NCI-H345 (cell line): ENCODE measurements at regions not wholly inside any gene's neighbourhood (a gene's known extent, or its start where the extent isn't known, plus 50 kb on each side); places are given as distances from the start of the nearest gene placed in this dataset.
A peak's percentile ranks its signal among the peaks of the same experiment; 100 is the strongest.

Source experiments
- DNase-seq: peaks from one replicate; lab custom pipeline; 2025; lab: John Stamatoyannopoulos, UW

DNA sequence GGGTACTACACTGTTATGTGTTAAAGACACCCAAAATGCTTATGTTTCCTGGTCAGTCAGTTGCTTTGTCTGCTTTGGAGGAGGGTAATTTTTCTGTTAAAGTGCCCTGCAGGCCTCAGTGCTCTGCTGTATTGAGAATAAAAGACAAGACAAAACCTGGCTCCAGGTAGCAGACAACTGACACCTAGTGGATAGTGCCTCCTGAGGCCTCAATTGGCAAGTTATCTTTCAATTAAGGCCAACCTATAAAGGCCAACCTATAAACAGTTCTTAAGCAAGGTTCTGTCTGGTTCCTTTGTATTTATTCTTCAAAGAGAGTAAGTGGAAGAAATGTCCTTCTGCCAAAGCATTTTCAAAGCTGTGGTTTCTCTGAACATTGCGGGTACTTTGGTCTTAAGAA is 773.8 kb downstream of the MECOM start:
- DNase-seq: no peak

DNA sequence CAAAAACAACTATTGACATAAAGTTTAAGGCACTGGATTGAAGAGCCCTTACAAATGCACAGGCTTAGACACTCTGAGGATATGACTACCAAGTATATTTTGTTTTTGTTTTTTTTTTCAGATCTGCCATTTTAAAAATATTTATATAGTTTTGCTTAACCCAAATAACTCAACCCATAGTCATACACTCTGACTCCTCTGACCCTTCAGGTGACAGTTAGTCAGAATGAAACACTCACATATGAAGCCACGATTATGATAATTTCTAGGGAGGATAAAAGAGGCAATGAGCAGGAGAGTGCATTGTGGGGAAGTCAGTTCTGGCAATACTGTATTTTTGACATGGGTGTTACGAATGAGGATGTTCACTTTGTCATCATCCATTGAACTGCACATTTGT is 774.7 kb downstream of the MECOM start:
- DNase-seq: no peak

DNA sequence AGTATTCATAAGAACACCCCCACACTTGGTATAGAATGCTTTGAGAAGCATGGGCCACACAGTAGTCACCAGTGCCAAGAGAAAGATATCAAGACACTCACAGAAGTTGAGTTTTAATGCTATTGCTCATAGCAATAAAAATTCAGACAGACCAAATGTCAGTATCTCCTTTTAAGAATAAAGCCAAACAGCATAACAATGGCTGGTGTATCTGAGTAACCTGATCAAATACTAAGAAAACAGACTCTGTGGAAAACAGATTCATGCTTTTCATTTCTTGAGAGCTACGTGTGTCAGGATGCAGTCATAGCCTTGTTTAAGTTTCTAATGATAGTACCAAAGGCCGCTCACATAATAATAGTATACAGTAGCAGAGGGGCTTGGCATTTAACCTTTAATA is 778.5 kb downstream of the MECOM start:
- no peak for DNase-seq

DNA sequence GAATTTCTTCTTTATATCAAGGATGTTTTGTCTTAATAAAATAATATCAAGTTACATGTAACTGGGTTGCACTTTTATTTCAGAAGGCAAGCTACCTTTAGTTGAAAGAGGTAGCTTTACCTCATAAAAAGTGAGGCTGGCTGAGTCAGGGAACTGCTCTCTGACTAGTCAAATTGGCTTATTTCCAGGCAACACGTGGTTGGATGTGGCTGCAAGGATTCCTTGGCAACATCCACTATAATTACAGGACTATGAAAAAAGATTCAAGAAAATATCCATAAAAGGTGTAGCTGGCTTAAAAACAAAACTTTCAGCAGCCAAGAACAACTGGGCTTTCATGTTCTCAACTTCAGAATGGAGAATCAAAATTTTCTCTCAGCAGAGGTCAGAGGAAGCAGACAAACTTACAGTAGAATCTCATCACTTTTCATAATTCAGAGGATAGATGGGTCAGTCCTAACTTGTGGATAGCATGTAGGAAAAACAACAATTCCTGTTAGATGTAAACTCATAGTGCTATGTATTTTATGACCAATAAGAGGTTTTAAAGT is 779.1 kb downstream of the MECOM start:
- DNase-seq: no peak

DNA sequence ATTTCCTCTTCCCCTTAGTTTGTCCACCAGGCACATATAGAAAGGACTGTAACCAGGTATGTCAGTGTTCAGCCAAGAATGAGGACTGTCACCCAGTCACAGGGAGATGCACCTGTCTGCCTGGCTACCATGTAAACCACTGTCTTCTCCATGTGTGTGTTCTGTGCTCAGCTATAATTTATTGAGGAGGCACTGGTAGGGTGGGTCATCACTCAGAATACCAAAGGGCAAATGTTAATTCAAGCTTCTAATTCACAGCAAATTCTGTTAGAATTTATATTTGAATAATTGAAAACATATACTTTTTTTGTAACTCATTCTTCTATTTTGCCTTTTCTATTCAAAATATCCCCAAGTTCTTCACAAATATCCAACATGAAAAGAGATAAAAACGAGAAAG is 780.4 kb downstream of the MECOM start:
- no peak for DNase-seq

DNA sequence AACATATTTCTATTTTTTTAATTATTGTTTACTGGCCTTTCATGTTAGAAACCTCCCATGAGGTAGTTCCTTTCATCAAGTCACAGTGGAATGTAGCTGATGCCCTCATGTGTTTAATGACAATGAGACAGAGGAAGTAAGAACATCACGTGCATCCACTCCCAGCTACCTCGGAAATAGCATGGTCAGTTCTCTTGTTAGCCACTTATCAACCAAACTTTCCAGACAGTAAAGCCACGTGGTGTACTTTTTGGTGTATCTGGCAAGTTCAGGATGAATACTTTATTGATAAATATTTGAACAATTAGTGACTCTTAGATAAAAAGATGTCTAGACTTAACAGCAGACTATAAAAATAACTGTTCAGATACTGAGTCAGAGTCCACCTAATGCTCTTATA is 781.7 kb downstream of the MECOM start:
- no peak for DNase-seq

DNA sequence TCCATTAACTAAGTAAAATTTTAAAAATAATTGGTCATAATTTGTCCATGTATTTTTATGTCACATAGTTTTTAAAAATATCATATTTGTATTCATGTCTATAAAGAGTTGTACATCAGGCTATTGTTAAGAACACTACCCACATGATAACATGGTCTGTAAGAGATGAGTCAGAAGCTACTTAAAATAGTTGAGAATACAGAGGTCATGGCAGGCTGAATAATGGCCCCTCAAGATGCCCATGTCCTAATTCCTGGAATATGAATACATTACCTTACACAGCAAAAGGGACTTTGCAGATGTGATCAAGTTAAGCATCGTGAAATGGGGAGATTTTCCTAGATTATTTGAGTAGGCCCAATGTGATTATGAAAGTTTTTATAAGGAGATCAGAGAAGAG is 782.9 kb upstream of the GOLIM4 start:
- DNase-seq: no peak

DNA sequence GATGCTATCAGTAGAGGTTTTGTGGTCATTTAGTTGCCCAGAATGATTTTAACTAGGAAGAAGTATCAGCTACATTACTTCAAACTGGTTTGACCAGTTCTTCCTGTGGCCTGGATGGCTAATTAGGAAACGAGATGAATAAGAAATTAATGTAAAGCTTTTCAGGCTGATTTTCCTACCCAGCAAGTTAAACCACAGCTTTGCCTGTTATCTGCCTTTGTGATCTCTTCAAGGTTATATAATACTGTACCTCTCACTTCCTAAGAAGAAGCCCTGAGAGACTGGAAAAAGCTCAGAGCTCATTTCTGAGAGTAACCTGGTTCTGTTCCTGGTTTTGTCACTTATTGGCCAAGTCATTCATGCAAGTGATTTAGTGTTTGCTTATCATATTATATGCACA is 782.2 kb upstream of the GOLIM4 start:
- no peak for DNase-seq

DNA sequence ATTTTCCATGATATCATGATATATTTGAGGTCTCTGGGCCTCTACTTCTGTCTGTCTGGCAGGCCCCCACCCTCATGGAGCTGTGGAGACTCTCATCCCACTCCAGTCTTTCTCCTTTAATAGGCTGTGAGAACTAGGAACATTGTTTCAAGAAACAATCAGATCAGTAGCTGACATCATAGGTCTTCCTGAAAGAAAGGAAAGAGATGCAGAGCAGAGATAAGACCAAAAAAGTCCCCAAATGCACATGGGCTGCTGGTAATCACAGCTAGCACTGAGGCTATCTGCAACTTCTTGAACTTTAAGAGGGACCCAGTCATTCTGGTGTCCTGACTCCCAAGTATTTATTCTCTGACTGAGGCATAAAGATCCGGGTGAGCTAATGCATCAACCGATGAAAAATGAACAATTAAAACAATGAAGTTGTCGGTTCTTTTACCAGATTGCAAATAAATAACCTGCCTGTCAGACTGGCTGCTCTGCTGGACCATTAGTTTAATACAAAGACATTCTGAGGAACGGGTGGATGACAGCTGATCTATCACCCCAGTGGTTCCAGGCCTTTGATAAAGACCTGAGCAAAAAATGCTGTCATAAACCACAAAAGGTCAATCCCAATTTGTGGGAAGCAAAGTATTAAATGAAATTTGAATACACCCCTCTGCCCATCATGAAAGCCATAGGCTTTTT is 780.8 kb upstream of the GOLIM4 start:
- DNase-seq: no peak

DNA sequence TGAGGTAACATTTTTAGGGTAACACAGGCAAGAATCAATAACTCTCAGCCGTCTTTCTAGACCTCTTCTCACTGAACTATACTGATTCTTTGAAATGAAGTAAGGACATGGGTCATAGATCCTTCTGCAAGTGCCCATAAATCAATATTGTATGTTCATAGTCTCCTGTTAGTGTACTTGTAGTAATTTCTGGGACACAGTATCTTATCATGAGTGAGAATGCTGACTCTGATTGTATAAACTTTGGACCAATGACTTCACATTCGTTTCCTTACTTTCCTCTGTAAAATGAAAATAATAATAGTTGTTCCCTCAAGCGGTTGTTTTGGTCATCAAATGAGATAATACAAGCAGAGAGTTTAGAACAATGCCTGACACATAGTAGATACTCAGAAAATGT is 777.1 kb upstream of the GOLIM4 start:
- no peak for DNase-seq

DNA sequence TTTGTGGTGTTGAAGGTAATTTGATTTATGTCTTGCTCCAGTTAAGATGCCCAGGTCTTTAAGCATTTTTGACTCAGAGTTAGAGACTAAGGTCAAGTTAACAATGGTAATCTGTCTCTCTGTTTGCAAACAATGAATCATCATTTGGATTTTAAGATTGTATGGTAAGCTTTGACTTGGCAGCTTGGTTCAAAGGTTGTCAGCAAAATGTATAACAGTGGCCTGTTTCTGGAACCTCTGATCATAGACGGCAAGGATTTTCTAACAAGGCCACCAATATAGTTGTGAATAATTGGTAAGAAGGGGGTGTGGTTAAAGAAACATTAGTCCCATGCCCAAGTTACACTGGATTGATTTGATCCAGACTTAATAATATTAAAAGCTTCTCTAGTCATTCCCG is 775.2 kb upstream of the GOLIM4 start:
- DNase-seq: no peak

DNA sequence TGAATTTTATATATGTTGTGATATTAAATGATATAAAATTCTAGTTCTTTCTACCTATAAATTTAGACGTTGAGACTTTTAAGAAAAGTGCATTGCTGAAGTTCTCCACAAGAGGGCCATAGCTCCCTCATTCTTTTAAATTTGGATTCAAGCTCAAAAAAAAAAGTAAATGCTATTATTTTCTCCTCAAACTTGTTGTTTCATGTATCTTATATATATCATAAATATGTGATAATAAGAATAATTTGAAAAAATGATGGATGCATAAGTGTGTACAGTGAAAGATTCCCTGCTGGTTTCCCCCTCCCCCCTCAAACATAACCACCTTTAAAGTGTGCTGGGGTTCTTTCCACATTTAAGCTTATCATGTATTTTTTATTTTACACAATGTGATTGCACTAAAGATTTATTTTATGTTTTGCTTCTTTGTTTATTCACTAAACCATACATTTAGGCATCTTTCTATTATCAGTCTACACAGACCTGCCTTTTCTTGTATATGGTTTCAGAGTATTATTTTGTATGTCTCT is 769.4 kb upstream of the GOLIM4 start:
- DNase-seq: peak; percentile 0

DNA sequence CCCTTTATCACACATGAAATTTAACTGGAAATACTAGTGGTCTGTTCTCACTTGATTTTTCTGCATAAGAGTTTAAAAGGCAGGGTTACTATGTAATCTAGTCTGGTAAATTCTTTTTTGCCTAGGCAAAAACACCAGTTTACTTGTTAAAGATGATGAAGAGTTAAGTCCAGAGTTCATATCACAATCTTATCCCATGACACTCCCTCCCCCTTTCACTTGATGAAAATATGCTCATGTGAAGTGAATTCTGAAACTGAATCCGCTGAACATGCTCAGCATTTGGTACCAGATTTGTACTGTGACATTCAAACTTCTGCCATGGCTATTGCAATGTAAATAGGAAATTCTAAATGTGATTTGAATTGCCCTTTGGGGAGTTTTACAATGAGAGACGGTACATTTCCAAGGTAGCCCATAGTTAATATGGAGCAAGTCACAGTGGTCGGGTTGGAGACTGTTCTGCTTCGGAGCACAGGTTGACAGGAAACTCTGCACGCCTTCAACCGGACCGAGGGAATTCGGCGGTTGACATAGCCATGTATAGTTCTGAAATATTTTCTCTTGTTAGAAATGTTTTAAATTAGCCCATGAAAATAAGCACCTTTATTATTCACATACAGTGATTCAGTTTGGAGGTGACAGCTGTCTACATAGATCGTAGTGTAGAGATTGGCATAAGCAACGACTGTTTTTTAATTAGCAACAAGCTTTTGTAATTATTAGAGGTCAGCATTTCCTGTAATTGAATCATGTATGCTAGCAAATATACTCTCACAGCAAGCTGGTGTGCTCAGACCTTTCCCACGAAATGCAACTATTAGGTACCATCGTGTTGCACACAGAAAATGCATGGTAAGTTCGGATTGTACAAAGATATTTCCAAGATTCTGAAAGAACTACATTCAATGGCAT is 768.6 kb upstream of the GOLIM4 start:
- no peak for DNase-seq

DNA sequence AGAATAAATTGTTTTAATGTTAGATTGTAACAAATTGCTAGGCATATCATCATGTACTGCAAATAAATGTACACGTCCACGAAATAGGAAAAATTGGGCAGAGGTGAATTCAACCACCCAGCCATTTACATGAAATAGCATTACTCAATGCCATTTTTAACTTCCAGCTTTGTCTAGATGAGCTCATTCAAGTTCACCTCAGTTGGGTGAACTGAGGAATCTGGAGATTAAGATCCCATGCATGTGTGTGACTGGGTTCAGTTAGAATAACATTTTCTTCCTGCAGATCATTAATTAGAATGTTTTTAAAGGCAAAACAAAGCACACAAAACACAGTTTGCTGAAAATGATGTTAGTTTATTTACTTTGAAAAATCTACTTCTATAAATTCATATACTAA is 767.8 kb upstream of the GOLIM4 start:
- DNase-seq: no peak

DNA sequence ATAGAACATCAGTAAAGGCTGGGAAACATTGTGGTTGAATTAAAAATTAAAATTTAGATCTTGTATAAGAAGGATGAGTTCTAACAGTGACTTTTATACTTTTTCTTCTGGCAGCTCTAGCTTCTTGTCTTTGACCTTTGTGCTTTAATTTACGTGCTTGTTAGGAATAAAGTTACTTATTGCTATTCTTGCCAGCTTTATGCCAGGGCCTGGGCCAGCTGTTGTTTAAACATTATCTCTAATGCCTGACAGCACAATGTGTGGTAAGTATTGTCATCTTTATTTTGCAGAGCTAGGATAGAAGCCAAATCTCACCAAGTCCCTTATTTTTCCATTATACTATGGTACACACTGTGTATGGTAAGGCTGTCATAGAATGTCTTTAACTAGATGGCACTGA is 766.7 kb upstream of the GOLIM4 start:
- no peak for DNase-seq

DNA sequence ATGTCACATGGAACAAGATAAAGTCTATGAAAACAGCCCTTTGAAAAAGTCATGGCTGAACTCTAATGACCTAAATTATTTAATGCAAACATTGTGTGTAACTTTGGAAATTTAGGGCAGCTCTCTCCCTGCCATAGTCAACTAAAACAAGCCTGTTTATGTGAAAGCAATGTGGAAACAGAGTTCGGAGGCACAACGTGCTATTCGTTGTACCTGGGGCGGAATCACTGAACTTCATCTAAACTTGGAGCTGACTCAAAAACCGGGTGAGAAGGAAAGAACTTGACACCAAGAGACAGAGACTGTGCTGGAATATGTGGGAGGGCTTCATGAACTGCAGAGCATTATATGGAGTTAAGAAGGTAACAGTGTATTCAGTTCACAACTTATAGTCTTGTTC is 764.9 kb upstream of the GOLIM4 start:
- DNase-seq: no peak

DNA sequence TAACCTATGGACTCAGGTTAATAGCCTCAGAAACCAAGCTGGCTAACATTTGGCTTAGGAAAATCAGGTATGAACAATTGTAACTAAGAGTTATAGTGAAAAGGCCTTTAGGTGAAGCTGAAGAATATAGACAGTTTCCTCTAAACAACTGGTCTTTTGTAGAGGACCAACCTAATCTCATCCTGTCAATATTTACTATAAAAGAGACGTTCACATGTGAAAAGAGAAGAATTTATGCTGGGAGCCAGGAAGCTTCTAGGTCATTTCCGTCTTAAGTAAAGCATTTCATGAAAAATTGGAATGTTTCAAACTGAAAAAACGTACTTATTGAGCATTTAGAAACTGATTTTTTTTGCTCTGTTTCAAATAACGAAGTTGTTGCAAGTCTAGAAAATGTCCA is 764.3 kb upstream of the GOLIM4 start:
- no peak for DNase-seq

DNA sequence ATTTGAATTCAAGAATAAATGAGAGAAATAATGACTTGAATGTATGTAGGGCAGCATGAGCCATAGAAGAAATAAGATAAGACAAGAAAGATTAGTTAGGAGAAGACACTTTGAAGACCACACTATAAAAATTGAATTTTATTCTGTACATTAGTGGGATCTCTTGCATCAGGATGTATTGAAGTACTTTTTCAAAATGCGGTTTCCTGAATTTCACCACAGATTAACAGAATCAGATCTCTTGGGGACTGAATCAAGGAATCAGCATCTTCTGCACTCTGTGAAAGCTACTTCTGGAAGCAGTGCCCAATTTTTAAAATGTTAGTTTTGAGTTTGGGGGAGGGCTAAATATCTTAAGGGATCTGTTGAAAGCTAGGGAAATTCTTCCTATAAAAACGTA is 763.9 kb upstream of the GOLIM4 start:
- no peak for DNase-seq

DNA sequence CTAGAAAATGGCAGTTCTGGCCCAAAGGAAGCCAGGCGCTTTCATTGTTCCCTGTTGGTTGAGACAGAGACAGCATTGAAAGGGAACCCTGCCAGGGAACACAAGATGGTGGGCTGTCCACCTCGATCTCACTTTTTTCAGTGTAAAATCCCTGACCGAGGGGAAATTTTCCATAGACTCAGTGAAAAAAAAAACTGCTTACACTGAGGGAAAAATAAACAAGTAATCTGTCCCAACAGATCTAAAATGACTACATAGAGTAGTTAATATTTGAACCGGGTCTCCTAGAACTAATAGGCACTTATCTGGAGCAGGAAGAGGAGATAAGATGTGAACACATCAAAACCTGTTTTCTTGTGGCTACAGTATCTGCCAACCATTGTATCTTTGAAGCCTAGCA is 763.4 kb upstream of the GOLIM4 start:
- no peak for DNase-seq

DNA sequence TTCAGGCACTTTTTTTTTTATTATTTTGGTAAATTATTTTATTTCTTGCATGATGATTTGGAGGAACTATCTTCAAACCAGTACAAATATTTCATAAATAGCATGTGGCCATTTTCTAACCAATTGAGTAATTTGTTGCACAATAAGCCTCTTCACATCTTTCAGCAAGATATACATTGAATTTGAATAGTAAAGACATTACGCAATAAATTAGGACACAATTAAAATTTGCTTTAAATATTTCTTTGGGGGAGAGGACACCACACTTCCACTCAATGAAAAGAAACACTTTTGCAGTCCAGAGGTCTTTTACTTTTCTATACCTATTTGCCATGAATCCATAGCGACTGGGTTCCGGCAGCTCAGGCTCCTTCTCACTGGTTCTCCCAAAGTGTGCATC is 762.6 kb upstream of the GOLIM4 start:
- no peak for DNase-seq

DNA sequence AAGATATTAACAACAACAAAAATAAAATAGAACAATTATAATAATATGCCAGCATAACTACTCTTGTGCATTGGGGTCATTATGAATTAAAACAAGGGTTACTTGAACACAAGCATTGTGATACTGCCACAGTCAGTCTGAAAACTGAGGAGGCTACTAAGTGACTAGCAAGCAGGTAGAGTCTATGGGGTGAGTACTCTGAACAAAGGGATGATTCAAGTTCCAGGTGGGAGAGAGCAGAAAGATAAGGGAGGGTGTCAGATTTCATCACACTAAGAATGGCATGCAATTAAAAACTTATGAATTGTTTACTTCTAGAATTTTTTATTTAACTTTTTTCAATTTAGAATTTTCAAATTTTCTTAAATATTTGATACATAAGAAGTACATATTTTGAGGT is 754.4 kb upstream of the GOLIM4 start:
- no peak for DNase-seq

DNA sequence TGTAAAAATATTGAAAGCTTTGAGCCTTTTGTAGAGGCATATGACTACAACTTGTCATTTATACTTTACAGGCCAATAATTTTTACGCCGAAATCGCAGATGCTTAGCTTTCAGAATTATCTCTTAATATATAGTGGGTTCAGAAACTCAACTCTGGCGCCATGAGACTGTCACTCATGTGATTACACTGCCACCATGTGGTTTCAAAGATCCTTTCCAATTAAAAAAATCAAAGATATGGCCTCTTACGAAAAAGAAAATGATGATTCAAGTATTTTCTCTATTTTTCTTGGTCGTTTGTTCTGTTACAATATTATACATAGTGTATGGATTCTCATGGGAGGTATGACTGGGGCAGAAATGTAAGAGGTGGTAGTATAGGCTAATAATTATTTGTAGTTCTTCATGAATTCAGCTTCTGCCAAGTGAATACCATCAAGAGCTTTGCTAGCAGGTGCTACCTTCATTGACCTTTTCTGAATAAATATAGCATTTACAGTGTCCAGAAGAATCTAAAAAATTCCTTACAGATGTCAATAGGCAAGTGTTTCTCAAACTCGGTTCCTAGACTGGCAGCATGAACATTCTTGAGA is 751.7 kb upstream of the GOLIM4 start:
- peak; percentile 7 for DNase-seq
